Gastroesophageal sphincter (tissue), 3 donors: ENCODE measurements at regions not wholly inside any gene's neighbourhood (a gene's known extent, or its start where the extent isn't known, plus 50 kb on each side); places are given as distances from the start of the nearest gene placed in this dataset.

Source experiments
- CTCF ChIP-seq, 4 experiments: fragments of 200-600 bp in 2 of 4; fragments of 450-650 bp in 2 of 4; sonication (generic) in 1 of 4; IDR thresholded peaks; one replicate each; pipeline ENCODE4 v1.5.1; 2017 to 2019; ENCODE audit warnings: antibody characterized with exemption in 4 of 4, mild to moderate bottlenecking in 2 of 4, moderate library complexity in 2 of 4
- EP300 ChIP-seq: sonication (generic); formaldehyde crosslinking; IDR thresholded peaks from one replicate; pipeline ENCODE4 v1.6.1; 2017; ENCODE audit warnings: antibody characterized with exemption, mild to moderate bottlenecking
- POLR2A ChIP-seq, 2 donors: fragments of 450-650 bp; IDR thresholded peaks; one replicate each; pipeline ENCODE4 v1.6.1; 2017; ENCODE audit warnings: antibody characterized with exemption in 2 of 2, mild to moderate bottlenecking in 2 of 2, moderate library complexity in 1 of 2
- POLR2AphosphoS5 ChIP-seq: sonication (generic); formaldehyde crosslinking; IDR thresholded peaks from one replicate; pipeline ENCODE4 v1.6.1; 2017; ENCODE audit warnings: antibody characterized with exemption

DNA sequence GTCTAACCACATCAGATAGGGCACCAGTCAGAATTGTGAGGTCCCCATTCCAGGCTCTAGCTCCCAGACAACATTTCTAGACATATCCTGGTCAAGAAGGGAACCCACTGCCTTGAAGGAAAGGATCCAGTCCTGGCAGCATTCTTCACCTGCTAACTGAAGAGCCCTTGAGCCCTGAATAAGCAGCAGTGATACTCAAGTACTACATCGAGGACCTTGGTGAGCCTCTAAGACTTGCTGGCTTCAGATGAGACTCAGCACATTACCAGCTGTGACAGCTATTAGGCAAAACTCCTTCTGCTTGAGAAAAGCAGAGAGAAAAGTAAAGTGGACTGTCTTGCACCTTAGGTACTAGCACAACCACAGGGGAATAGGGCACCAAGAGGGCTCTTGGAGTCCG, 205.8 kb upstream of the F9 start:
- TF ChIP-seq POLR2AphosphoS5 (no peak), CTCF (IDR thresholded peaks at IDR 0.05) (no peak), POLR2A (IDR thresholded peaks at IDR 0.05) (no peak), EP300 (no peak)
